ENCODE measurements at regions not wholly inside any gene's neighbourhood (a gene's known extent, or its start where the extent isn't known, plus 50 kb on each side); places are given as distances from the start of the nearest gene placed in this dataset.

DNA sequence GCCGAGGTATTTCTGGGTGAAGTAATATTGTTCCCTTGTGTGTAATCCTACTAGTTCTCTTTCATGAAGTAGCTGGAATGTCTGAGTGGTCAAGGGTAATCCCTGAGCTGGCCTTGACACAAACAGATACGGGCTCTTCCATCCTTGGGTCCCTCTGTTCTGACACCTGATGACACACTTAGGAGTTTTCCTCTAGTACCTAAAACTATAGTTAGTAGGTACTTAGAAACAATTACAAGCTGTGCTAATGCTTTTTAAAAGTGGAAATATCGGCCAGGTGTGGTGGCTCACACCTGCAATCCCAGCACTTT lies 59.2 kb upstream of the IL1R1 start:
- no peaks in the 10 kb centered on the region for H3K36me3 Mint-ChIP-seq (ENCODE audit: insufficient read depth)
- peaks cover 18% of the 10 kb centered on the region for H3K4me1 Mint-ChIP-seq (ENCODE audit: low read depth)
- H3K9me3 Mint-ChIP-seq (ENCODE audit: low read depth), result peaks cover 4% of the 10 kb centered on the region
- no peak overlapping the region for H3K27ac Mint-ChIP-seq
- DNase-seq (ENCODE audit: low spot score, unreplicated experiment), result no peak
- no peaks in the 10 kb centered on the region for H3K27me3 Mint-ChIP-seq
- TF ChIP-seq, protein P1, sequence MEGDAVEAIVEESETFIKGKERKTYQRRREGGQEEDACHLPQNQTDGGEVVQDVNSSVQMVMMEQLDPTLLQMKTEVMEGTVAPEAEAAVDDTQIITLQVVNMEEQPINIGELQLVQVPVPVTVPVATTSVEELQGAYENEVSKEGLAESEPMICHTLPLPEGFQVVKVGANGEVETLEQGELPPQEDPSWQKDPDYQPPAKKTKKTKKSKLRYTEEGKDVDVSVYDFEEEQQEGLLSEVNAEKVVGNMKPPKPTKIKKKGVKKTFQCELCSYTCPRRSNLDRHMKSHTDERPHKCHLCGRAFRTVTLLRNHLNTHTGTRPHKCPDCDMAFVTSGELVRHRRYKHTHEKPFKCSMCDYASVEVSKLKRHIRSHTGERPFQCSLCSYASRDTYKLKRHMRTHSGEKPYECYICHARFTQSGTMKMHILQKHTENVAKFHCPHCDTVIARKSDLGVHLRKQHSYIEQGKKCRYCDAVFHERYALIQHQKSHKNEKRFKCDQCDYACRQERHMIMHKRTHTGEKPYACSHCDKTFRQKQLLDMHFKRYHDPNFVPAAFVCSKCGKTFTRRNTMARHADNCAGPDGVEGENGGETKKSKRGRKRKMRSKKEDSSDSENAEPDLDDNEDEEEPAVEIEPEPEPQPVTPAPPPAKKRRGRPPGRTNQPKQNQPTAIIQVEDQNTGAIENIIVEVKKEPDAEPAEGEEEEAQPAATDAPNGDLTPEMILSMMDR (IDR thresholded peaks at IDR 0.05; ENCODE audit: unreplicated experiment), result no peak
- no peak overlapping the region for H3K4me3 Mint-ChIP-seq (ENCODE audit: low read depth)

DNA sequence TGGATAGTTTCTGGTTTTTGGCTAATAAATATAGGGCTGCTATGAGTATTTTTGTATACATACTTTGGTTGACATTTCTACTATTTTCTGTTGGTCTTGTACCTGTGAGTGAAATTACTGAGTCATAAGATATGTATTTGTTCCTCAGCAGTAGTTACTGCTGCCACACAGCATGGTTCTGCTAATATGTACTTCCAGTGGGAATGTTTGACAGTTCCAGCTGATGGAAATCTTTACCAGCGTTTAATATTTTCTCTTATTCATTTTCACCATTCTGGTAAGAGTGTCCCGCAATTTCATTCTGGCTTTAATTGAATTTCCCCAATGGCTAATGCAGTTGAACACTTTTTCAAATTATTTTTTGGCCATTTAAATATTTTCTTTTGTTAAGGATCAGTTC lies 57.9 kb upstream of the IL1R1 start:
- Mint-ChIP-seq H3K4me3 (ENCODE audit: low read depth) (no peak overlapping the region), H3K27me3 (no peaks in the 10 kb centered on the region), H3K4me1 (ENCODE audit: low read depth) (peaks cover 18% of the 10 kb centered on the region), H3K36me3 (ENCODE audit: insufficient read depth) (no peaks in the 10 kb centered on the region), H3K27ac (peak overlapping the region; percentile 81), H3K9me3 (ENCODE audit: low read depth) (peaks cover 4% of the 10 kb centered on the region)
- TF ChIP-seq, protein P1 (IDR thresholded peaks at IDR 0.05; ENCODE audit: unreplicated experiment), result no peak
- DNase-seq (ENCODE audit: low spot score, unreplicated experiment), result no peak

DNA sequence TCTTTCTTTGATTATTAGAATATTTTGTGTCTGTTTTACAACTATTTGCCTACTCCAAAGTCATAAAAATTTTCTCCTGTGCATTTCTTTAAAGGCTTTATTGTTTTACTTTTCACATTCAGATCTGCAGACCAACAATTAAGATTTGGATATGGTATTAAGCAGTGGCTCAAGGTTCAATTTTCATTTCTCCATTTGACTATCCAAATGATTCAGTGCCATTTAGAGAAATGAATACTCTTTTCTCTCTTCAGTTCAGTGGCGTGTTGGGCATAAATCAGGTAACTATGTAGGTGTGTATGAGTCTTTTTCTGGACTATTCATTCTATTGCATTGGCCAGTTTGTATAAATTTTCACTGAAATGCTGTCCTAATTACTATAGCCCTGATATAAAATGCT lies 57.3 kb upstream of the IL1R1 start:
- TF ChIP-seq, protein P1 (IDR thresholded peaks at IDR 0.05; ENCODE audit: unreplicated experiment), result no peak
- Mint-ChIP-seq H3K9me3 (ENCODE audit: low read depth) (peaks cover 4% of the 10 kb centered on the region), H3K27ac (no peak overlapping the region), H3K4me1 (ENCODE audit: low read depth) (peaks cover 18% of the 10 kb centered on the region), H3K36me3 (ENCODE audit: insufficient read depth) (no peaks in the 10 kb centered on the region), H3K4me3 (ENCODE audit: low read depth) (no peak overlapping the region), H3K27me3 (no peaks in the 10 kb centered on the region)
- no peak for DNase-seq (ENCODE audit: low spot score, unreplicated experiment)

DNA sequence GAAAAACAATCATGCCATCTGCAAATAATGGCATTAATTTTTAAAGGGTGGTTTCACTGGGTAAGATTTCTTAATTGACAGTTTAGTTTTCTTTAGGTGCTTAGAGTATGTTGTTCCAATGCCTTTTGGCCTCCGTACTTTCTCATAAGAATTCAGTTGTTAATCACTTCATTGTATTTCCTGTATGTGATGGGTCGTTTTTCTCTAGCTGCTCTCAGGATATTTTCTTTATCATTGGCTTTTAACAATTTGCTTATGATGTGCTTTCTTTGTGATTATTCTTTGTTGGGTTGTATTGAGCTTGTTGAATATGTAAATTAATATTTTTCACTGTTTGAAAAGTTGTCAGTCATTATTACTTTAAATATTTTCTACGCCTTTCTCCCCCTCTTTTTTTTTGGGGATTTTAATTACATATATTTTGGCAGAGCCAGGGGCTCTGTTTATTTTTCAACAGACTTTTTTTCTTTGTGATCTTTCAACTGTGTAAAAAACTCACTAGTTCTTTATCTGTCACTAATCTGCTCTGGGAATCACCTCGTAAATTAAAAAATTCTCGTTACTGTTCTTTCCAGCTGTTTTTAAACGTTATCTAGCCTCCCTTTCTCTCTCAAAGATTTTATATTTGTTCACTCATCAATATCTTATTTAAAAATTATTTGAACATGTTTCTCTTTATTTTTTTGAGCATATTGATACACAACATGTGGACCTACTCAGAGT lies 56.2 kb upstream of the IL1R1 start:
- H3K36me3 Mint-ChIP-seq (ENCODE audit: insufficient read depth), result no peaks in the 10 kb centered on the region
- H3K9me3 Mint-ChIP-seq (ENCODE audit: low read depth), result peaks cover 5% of the 10 kb centered on the region
- H3K4me1 Mint-ChIP-seq (ENCODE audit: low read depth), result peaks cover 18% of the 10 kb centered on the region
- H3K27ac Mint-ChIP-seq, result no peak overlapping the region
- TF ChIP-seq, protein P1 (IDR thresholded peaks at IDR 0.05; ENCODE audit: unreplicated experiment), result no peak
- H3K27me3 Mint-ChIP-seq, result no peaks in the 10 kb centered on the region
- no peak overlapping the region for H3K4me3 Mint-ChIP-seq (ENCODE audit: low read depth)
- DNase-seq (ENCODE audit: low spot score, unreplicated experiment), result no peak

DNA sequence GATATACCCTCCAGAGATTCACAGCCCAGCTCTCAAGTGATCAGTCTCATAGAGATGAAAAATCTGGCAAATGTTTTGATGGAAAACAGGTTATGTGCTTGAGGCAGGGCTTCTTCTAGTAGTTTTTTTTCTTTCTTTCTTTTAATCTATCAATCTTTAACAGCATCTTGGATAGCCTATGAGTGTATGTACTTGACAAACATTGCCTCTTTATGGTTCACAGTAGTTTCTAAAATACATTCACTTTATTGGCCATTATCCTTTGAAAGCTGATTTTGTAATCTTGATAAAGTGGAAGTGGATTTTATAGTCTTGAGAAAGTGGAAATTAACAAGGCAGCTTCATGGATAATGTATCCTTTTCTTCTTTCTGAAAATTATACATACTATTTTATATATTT lies 51.4 kb upstream of the IL1R1 start:
- Mint-ChIP-seq H3K4me3 (ENCODE audit: low read depth) (no peak overlapping the region), H3K36me3 (ENCODE audit: insufficient read depth) (no peaks in the 10 kb centered on the region), H3K4me1 (ENCODE audit: low read depth) (peaks cover 1% of the 10 kb centered on the region), H3K9me3 (ENCODE audit: low read depth) (peaks cover 5% of the 10 kb centered on the region), H3K27me3 (no peaks in the 10 kb centered on the region), H3K27ac (no peak overlapping the region)
- TF ChIP-seq, protein P1 (IDR thresholded peaks at IDR 0.05; ENCODE audit: unreplicated experiment), result no peak
- DNase-seq (ENCODE audit: low spot score, unreplicated experiment), result no peak
